Esophagus squamous epithelium (tissue), 4 donors: ENCODE measurements at regions not wholly inside any gene's neighbourhood (a gene's known extent, or its start where the extent isn't known, plus 50 kb on each side); places are given as distances from the start of the nearest gene placed in this dataset.

Source experiments
- POLR2A ChIP-seq, 4 donors: fragments of 450-650 bp; IDR thresholded peaks; one replicate each; pipeline ENCODE4 v1.6.1; 2017; ENCODE audit warnings: antibody characterized with exemption in 4 of 4, mild to moderate bottlenecking in 4 of 4, moderate library complexity in 3 of 4
- TF ChIP-seq, protein P1 (sequence below), 6 experiments: fragments of 450-650 bp in 4 of 6; fragments of 200-600 bp in 2 of 6; sonication (generic) in 2 of 6; IDR thresholded peaks; one replicate each; pipeline ENCODE4 v1.5.1; 2016 to 2019; ENCODE audit warnings: antibody characterized with exemption in 6 of 6, mild to moderate bottlenecking in 4 of 6, moderate library complexity in 4 of 6

GRCh38 chr5:87940775-87941174 is 327.9 kb downstream of the TMEM161B start:
- no peak for TF ChIP-seq POLR2A (IDR thresholded peaks at IDR 0.05)
- TF ChIP-seq, protein P1, sequence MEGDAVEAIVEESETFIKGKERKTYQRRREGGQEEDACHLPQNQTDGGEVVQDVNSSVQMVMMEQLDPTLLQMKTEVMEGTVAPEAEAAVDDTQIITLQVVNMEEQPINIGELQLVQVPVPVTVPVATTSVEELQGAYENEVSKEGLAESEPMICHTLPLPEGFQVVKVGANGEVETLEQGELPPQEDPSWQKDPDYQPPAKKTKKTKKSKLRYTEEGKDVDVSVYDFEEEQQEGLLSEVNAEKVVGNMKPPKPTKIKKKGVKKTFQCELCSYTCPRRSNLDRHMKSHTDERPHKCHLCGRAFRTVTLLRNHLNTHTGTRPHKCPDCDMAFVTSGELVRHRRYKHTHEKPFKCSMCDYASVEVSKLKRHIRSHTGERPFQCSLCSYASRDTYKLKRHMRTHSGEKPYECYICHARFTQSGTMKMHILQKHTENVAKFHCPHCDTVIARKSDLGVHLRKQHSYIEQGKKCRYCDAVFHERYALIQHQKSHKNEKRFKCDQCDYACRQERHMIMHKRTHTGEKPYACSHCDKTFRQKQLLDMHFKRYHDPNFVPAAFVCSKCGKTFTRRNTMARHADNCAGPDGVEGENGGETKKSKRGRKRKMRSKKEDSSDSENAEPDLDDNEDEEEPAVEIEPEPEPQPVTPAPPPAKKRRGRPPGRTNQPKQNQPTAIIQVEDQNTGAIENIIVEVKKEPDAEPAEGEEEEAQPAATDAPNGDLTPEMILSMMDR (IDR thresholded peaks at IDR 0.05): no peak
